ENCODE measurements at regions not wholly inside any gene's neighbourhood (a gene's known extent, or its start where the extent isn't known, plus 50 kb on each side); places are given as distances from the start of the nearest gene placed in this dataset.

- Histone ChIP-seq H3K4me3 (replicated peaks in 1 of 2; ENCODE audit: low read depth in 1 of 2, low read length in 2 of 2) (no peak overlapping the region), H2AFZ (ENCODE audit: low read depth, low read length, poor library complexity, severe bottlenecking) (no peak overlapping the region), H3K27ac (ENCODE audit: low read depth, low read length) (no peak overlapping the region), H3K4me2 (ENCODE audit: low read length) (no peak overlapping the region), H3K9ac (ENCODE audit: low read length) (no peak overlapping the region), H3K4me1 (ENCODE audit: control insufficient read depth in 1 of 2, insufficient read depth in 2 of 2, low read length in 2 of 2) (no peaks in the 10 kb centered on the region), H3K9me3 (ENCODE audit: control insufficient read depth in 1 of 2, insufficient read depth in 1 of 2, low read depth in 1 of 2, low read length in 2 of 2) (no peaks in the 10 kb centered on the region), H4K20me1 (ENCODE audit: insufficient read depth) (no peaks in the 10 kb centered on the region), H3K79me2 (ENCODE audit: insufficient read depth, low read length) (no peaks in the 10 kb centered on the region), H3K27me3 (ENCODE audit: insufficient read depth, low read length) (no peaks in the 10 kb centered on the region), H3K9me2 (ENCODE audit: insufficient read depth) (no peaks in the 10 kb centered on the region), H3K36me3 (ENCODE audit: control insufficient read depth in 1 of 2, insufficient read depth in 2 of 2, low read length in 2 of 2) (no peaks in the 10 kb centered on the region)
- ChIA-PET POLR2A (no interaction called here), RAD21 (ENCODE audit: low non-redundant PET in 1 of 2, low total read pairs in 2 of 2, uncharacterized antibody in 2 of 2, unreplicated experiment in 2 of 2) (no interaction called here), CTCF (no interaction called here)
- no TSS peak for BruUV-seq (replicated peaks)
- DNase-seq (ENCODE audit: low read depth, low spot score) (no peak), ATAC-seq (no peak)
- intact Hi-C loops (cut with micrococcal nuclease), result no loop called here
- TF ChIP-seq CBX3 (IDR thresholded peaks at IDR 0.05; ENCODE audit: low read depth), result no peak
- TF ChIP-seq ELF1 (IDR thresholded peaks at IDR 0.05; ENCODE audit: borderline replicate concordance, low read depth), result no peak
- TF ChIP-seq POLR2A (IDR thresholded peaks at IDR 0.05; ENCODE audit: borderline replicate concordance, extremely low read depth, insufficient read depth, insufficient read length), result no peak
- TF ChIP-seq SP1 (IDR thresholded peaks at IDR 0.05; ENCODE audit: low read depth), result no peak
- TF ChIP-seq CEBPB (IDR thresholded peaks at IDR 0.05; ENCODE audit: low read depth), result no peak
- no peak for TF ChIP-seq EGR1 (IDR thresholded peaks at IDR 0.05; ENCODE audit: low read depth)
- TF ChIP-seq ZNF274 (IDR thresholded peaks at IDR 0.05; ENCODE audit: low read depth, low read length), result no peak
These were observed 225.5 kb downstream of the KLF5 start for GRCh38 chr13:73284081-73284874.

- H3K4me2 ChIP-seq (ENCODE audit: low read length), result no peak overlapping the region
- H3K9ac ChIP-seq (ENCODE audit: low read length), result no peak overlapping the region
- BruUV-seq (replicated peaks), result no TSS peak
- H4K20me1 ChIP-seq (ENCODE audit: insufficient read depth), result no peaks in the 10 kb centered on the region
- POLR2A ChIA-PET, result no interaction called here
- H3K9me3 ChIP-seq (ENCODE audit: control insufficient read depth in 1 of 2, insufficient read depth in 1 of 2, low read depth in 1 of 2, low read length in 2 of 2), result no peaks in the 10 kb centered on the region
- ATAC-seq (no peak), DNase-seq (ENCODE audit: low read depth, low spot score) (no peak)
- no peaks in the 10 kb centered on the region for H3K27me3 ChIP-seq (ENCODE audit: insufficient read depth, low read length)
- CTCF ChIA-PET, result no interaction called here
- no peak overlapping the region for H3K27ac ChIP-seq (ENCODE audit: low read depth, low read length)
- H3K4me3 ChIP-seq (replicated peaks in 1 of 2; ENCODE audit: low read depth in 1 of 2, low read length in 2 of 2), result no peak overlapping the region
- no peaks in the 10 kb centered on the region for H3K4me1 ChIP-seq (ENCODE audit: control insufficient read depth in 1 of 2, insufficient read depth in 2 of 2, low read length in 2 of 2)
- RAD21 ChIA-PET (ENCODE audit: low non-redundant PET in 1 of 2, low total read pairs in 2 of 2, uncharacterized antibody in 2 of 2, unreplicated experiment in 2 of 2), result no interaction called here
- H3K79me2 ChIP-seq (ENCODE audit: insufficient read depth, low read length), result no peaks in the 10 kb centered on the region
- no peaks in the 10 kb centered on the region for H3K36me3 ChIP-seq (ENCODE audit: control insufficient read depth in 1 of 2, insufficient read depth in 2 of 2, low read length in 2 of 2)
- no peak overlapping the region for H2AFZ ChIP-seq (ENCODE audit: low read depth, low read length, poor library complexity, severe bottlenecking)
- H3K9me2 ChIP-seq (ENCODE audit: insufficient read depth), result no peaks in the 10 kb centered on the region
- intact Hi-C loops (cut with micrococcal nuclease), result no loop called here
- TF ChIP-seq ATF3 (IDR thresholded peaks at IDR 0.05) (no peak), CEBPB (IDR thresholded peaks at IDR 0.05; ENCODE audit: low read depth) (no peak), SIN3A (IDR thresholded peaks at IDR 0.05; ENCODE audit: low read depth) (no peak), FOSL1 (IDR thresholded peaks at IDR 0.05; ENCODE audit: low read depth) (no peak), ZFX (IDR thresholded peaks at IDR 0.05) (no peak), ZNF274 (IDR thresholded peaks at IDR 0.05; ENCODE audit: low read depth, low read length) (no peak), EZH2phosphoT487 (IDR thresholded peaks at IDR 0.05; ENCODE audit: borderline replicate concordance) (no peak), EZH2 (IDR thresholded peaks at IDR 0.05) (no peak), JUND (IDR thresholded peaks at IDR 0.05) (no peak), POLR2A (IDR thresholded peaks at IDR 0.05; ENCODE audit: borderline replicate concordance, extremely low read depth, insufficient read depth, insufficient read length) (no peak), ELF1 (IDR thresholded peaks at IDR 0.05; ENCODE audit: borderline replicate concordance, low read depth) (no peak), TCF7L2 (IDR thresholded peaks at IDR 0.05; ENCODE audit: borderline replicate concordance, extremely low read depth, insufficient read depth, insufficient read length) (no peak), CBX3 (IDR thresholded peaks at IDR 0.05; ENCODE audit: low read depth) (no peak), YY1 (IDR thresholded peaks at IDR 0.05; ENCODE audit: extremely low read depth, insufficient replicate concordance, low read depth, low read length) (no peak), POLR2AphosphoS5 (IDR thresholded peaks at IDR 0.05; ENCODE audit: low read depth, low read length) (no peak), SRF (IDR thresholded peaks at IDR 0.05; ENCODE audit: low read depth) (no peak), CTCF (IDR thresholded peaks at IDR 0.05 in 2 of 3, conservative IDR thresholded peaks at IDR 0.05 in 1 of 3; ENCODE audit: borderline replicate concordance in 1 of 3, insufficient read depth in 1 of 3, low read depth in 2 of 3, low read length in 2 of 3) (no peak)
- TF ChIP-seq, protein P1, sequence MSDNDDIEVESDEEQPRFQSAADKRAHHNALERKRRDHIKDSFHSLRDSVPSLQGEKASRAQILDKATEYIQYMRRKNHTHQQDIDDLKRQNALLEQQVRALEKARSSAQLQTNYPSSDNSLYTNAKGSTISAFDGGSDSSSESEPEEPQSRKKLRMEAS (IDR thresholded peaks at IDR 0.05), result no peak
These were observed 224.8 kb downstream of the KLF5 start for GRCh38 chr13:73283636-73284035.

Measured in HCT116 (cell line).